ENCODE measurements at regions not wholly inside any gene's neighbourhood (a gene's known extent, or its start where the extent isn't known, plus 50 kb on each side); places are given as distances from the start of the nearest gene placed in this dataset.
"Not testable (repeated sequence)": the region's sequence is repeated elsewhere in the genome, so short reads cannot be mapped to it uniquely, and the experiment has no call there.

DNA sequence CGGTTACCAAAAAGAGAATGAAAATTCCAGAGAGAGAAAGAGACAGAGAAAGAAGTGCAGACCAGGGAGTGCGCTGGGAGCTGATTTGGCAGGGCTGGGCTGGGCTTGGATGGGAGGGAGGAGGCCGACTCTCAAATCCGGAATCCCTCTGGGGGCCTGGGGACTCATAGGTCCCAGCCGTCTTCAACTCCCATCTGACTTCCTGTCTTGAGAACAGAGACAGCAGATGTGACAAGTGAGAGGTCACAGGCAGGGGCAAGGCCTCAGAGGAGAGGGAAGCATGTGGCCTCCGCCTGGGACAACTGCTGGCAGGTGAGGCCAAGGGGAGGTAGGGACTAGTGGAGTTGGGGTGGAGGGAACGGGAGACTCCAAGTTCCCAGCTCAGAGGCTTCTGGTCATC, 172.9 kb downstream of the GOSR1 start:
- TF ChIP-seq, protein P1, sequence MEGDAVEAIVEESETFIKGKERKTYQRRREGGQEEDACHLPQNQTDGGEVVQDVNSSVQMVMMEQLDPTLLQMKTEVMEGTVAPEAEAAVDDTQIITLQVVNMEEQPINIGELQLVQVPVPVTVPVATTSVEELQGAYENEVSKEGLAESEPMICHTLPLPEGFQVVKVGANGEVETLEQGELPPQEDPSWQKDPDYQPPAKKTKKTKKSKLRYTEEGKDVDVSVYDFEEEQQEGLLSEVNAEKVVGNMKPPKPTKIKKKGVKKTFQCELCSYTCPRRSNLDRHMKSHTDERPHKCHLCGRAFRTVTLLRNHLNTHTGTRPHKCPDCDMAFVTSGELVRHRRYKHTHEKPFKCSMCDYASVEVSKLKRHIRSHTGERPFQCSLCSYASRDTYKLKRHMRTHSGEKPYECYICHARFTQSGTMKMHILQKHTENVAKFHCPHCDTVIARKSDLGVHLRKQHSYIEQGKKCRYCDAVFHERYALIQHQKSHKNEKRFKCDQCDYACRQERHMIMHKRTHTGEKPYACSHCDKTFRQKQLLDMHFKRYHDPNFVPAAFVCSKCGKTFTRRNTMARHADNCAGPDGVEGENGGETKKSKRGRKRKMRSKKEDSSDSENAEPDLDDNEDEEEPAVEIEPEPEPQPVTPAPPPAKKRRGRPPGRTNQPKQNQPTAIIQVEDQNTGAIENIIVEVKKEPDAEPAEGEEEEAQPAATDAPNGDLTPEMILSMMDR (optimal IDR thresholded peaks at IDR 0.05 in 1 of 3, IDR thresholded peaks at IDR 0.05 in 1 of 3, conservative IDR thresholded peaks at IDR 0.05 in 1 of 3; ENCODE audit: extremely low read depth in 1 of 3, insufficient read depth in 2 of 3, low read length in 3 of 3), result not testable (repeated sequence)
- not testable (repeated sequence) for TF ChIP-seq EZH2 (IDR thresholded peaks at IDR 0.05; ENCODE audit: low read length)

Measured in keratinocyte (primary cell).